Thyroid gland (tissue), 4 donors: ENCODE measurements at regions not wholly inside any gene's neighbourhood (a gene's known extent, or its start where the extent isn't known, plus 50 kb on each side); places are given as distances from the start of the nearest gene placed in this dataset.

Experiments used
- CTCF ChIP-seq, 6 experiments: fragments of 200-600 bp in 3 of 6; fragments of 450-650 bp in 3 of 6; sonication (generic) in 3 of 6; IDR thresholded peaks; one replicate each; pipeline ENCODE4 v1.5.1; 2016 to 2019; ENCODE audit warnings: antibody characterized with exemption in 6 of 6, mild to moderate bottlenecking in 2 of 6, inconsistent platforms in 1 of 6, moderate library complexity in 1 of 6
- POLR2A ChIP-seq, 2 donors: fragments of 450-650 bp; IDR thresholded peaks; one replicate each; pipeline ENCODE4 v1.6.1; 2017; ENCODE audit warnings: antibody characterized with exemption in 2 of 2, mild to moderate bottlenecking in 2 of 2, moderate library complexity in 1 of 2

GRCh38 chr1:5502311-5503194 lies 489.7 kb downstream of the NPHP4 start:
- no peak for TF ChIP-seq CTCF (IDR thresholded peaks at IDR 0.05)
- no peak for TF ChIP-seq POLR2A (IDR thresholded peaks at IDR 0.05)
